H1 (cell line): ENCODE measurements at regions not wholly inside any gene's neighbourhood (a gene's known extent, or its start where the extent isn't known, plus 50 kb on each side); places are given as distances from the start of the nearest gene placed in this dataset.

ENCODE experiments used
- FOSL1 ChIP-seq: IDR thresholded peaks from 2 replicates; pipeline ENCODE4 v1.6.1; 2011; ENCODE audit warnings: mild to moderate bottlenecking, low read depth, low read length, moderate library complexity; ENCODE audit not compliant: insufficient read depth
- PHF8 ChIP-seq: fragments of 200-600 bp; sonication (generic); conservative IDR thresholded peaks from 2 replicates; pipeline ENCODE4 v1.7.1; 2012; ENCODE audit warnings: low read depth, mild to moderate bottlenecking, inconsistent platforms, low read length, moderate library complexity
- SP1 ChIP-seq: IDR thresholded peaks from 2 replicates; pipeline ENCODE4 v1.6.1; 2011; ENCODE audit warnings: low read depth, low read length
- TCF12 ChIP-seq: IDR thresholded peaks from 2 replicates; pipeline ENCODE4 v1.6.1; 2011; ENCODE audit warnings: low read depth, mild to moderate bottlenecking, low read length
- TF ChIP-seq, protein P1 (sequence below): IDR thresholded peaks from 2 replicates; pipeline ENCODE4 v1.6.1; 2011; ENCODE audit warnings: low read depth, mild to moderate bottlenecking, low read length; ENCODE audit not compliant: insufficient read depth

DNA sequence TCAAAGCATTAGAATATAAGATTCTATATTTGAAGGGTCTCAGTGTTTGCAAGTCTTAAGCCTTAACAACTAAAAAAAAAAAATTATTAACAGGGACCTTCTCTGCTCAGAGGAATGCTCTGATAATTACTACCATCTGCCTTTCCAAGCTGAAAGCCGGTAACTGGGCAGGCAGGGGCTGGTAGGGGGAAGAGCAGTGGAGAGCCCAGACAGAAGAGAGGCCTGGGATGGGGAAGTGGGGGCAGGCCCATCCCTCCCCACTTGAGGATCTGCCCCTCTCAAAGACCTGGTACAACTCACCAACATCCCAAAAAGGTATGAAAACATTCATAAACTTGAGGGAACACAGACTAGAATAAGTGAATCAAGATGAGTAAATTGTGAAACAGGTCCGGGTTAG, 113.9 kb downstream of the QDPR start (continued):
- TF ChIP-seq TCF12 (no peak), PHF8 (no peak), FOSL1 (no peak), SP1 (no peak)
- TF ChIP-seq, protein P1, sequence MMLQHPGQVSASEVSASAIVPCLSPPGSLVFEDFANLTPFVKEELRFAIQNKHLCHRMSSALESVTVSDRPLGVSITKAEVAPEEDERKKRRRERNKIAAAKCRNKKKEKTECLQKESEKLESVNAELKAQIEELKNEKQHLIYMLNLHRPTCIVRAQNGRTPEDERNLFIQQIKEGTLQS = no peak
